HS-5 (cell line): ENCODE measurements at regions not wholly inside any gene's neighbourhood (a gene's known extent, or its start where the extent isn't known, plus 50 kb on each side); places are given as distances from the start of the nearest gene placed in this dataset.

Experiments used
- DNase-seq: peaks from one replicate; pipeline ENCODE4 v3.0.0-alpha.2; 2012; ENCODE audit warnings: low read depth

DNA sequence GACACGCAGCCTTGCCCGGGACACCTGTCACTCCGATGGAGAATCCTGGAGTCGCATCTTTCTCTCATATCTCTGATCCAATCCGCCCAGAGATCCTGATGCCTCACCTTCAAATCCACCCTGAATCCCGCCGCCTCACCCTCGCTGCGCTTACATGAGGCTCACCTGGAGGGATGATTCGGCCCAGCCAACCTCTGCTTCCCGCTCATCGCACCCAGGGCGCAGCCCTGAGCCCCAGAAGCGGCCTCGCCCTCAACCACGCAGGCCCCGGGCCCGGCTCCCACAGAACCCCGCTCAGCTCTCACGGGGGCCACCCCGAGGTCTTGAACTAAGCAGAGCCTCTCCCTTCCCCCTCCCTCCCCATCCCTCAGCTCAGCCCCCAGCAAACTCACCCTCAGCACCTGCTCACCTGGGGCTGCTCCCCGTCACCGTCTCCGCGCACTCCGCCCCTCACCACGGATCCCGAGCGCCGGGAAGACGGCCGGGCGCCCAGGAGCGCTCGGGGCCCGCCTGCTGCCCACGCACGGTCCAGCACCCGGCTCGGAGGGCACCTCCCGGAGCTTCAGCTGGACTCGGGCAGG is 160.0 kb downstream of the NDUFA10 start:
- DNase-seq = no peak

DNA sequence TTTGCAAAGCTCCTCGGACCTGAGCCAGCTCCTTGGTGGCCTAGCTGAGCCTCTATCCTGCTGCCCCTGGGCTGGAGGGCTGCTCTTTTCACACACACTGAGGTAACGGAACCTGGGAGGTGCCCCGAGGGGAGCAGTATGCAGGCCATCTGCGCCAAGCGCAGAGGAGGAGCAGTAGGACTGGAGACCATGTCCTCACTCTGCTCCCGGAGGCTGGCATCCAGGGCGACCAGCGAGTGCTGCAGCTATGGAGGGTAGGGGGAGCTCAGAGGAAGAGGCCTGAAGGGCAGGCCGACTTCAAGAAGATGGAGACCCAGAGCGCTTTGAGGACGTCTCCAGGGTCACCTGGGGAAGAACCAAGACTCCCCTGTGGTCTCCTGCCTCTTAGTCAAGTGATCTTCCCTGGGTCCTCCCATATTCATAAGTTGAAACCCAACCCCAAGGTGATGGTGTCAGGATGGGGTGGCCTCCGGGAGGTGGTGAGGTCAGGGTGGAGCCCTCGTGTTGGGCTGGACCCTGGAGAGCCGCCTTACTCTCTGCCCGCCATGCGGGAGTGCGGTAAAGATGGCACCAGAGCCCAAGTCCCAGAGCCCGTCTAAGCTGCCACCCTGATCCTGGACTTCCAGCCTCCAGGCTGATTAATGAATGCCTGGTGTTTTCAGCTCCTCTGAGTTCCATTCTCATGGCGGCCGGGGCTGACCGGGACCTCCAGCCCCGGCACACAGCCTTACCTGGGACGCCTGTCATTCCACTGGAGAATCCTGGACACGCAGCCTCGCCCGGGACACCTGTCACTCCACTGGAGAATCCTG is 160.7 kb downstream of the NDUFA10 start:
- no peak for DNase-seq

DNA sequence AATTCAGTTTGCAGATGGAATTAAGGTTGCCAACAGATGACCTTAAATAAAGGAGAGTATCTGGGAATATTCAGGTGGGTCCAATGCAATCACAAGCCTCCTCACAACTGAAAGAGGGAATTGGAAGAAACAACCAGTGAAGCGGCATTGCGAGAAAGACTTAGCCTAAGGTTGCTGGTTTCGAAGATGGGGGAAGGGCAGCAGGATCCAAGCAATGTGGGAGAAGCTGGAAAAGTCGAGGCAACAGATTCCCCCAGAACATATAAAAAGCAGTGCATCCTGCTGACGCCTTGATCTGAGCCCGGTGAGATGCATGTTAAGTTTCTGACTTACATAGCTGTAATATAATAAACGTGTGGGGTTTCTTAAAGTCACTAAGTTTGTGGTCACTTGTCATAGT is 162.5 kb downstream of the NDUFA10 start:
- DNase-seq = no peak

DNA sequence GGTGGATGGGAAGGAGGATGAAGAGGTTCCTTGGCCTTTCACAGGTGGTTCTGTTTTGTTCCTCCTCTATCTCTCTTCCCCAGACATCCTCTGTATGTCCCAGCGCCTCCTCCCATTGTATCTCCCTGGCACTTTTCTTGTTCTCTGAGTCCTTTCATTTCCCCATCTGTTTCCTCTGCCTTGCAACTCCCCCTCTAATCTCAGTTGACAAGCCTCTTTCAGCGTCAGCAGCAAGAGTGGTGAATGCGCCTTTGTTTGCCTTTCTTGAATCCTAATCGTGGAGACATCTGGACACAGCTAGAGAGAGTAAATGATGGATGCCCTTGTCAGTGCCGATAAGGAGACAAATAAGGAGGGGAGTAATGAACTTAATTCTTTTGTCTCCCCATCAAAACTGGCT is 167.0 kb downstream of the NDUFA10 start:
- DNase-seq = no peak

DNA sequence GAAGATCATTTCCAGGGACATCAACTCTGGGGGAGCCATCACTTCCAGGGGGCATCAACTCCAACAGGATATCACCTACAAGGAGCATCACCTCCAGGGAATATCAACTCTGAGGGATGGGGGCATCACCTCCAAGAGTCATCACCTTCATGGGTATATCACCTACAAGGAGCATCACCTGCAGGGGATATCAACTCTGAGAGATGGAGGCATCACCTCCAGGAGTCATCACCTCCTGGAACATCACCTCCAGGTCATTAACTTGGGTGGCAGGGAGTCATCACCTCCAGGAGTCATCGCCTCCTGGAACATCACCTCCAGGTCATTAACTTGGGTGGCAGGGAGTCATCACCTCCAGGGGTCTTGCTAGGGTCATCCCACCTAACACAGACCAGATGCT is 167.6 kb downstream of the NDUFA10 start:
- DNase-seq = no peak

DNA sequence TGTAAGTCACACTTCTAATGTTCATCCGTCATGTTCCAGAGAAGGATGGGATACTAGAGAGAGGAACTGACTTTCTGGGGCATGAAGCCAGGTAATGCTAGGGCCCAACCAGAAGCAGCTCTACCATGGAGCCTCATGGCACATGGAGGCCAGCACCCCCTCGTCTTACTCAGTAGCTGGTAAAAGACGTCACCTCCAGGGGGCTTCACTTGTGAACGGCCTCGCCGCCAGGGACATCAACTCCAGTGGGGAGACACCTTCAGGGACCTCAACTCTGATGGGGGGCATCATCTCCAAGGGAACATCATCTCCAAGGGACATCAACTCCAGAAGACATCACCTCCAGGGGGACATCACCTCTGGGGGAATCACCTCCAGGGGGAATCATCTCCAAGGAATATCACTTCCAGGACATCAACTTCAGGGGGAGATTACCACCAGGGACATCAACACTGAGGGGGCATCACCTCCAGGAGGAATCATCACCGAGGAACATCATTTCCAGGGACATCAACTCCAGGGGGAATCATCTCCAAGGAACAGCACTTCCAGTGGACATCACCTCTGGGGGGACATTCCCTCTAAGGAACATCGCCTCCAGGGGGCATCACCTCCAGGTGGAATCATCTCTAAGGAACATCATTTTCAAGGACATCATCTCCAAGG is 168.4 kb downstream of the NDUFA10 start:
- no peak for DNase-seq

DNA sequence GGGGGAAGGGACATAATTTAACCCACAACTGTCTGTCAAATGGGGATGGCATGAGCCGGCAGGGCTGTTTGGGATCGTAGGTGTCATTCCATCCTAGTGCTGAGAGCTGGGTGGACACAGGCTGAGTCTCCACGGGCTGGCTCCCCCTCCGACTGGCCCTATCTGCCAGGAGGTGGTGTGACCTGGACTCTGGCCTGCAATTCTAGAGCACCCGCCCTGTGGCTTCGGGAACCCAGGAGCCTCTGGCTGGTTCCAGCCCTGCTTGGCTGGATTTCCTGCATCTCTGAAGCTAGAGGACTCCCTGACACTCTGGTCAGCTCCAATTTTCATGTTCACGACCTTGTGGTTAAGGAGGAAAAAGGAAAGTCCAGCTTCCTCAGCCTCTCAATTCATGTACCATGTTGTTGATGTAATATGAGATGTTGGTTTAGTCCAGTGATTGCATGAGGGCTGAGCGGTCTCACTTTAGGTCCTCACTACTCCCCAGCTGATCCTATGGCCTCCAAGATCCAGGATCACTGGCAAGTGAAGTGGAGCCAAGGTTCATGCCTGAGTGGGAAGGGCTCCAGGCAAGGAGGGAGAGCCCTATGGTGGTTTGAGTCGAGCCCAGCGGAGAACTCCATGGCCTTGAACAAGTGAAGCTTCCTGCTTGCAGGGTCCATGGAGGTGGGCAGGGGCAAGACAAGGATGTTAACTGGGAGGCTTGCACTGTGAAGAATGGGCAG is 169.1 kb downstream of the NDUFA10 start:
- no peak for DNase-seq

DNA sequence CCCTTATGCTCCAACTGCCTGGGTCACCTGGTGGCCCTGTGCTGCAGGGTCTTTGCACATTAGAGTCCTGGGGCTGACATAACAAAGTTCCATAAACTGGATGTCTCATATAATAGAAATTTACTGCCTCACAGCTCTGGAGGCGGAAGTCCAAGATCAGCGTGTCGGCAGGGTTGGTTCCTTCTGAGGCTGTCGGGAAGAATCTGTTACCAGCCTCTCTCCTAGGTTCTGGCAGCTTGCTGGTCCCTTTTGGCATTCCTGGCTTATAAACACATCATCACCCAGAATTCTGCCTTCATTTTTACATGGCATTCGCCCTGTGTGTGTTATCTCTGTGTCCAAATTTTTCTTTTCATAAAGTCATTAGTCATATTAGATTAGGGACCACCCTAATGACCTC is 170.5 kb downstream of the NDUFA10 start:
- DNase-seq = no peak

DNA sequence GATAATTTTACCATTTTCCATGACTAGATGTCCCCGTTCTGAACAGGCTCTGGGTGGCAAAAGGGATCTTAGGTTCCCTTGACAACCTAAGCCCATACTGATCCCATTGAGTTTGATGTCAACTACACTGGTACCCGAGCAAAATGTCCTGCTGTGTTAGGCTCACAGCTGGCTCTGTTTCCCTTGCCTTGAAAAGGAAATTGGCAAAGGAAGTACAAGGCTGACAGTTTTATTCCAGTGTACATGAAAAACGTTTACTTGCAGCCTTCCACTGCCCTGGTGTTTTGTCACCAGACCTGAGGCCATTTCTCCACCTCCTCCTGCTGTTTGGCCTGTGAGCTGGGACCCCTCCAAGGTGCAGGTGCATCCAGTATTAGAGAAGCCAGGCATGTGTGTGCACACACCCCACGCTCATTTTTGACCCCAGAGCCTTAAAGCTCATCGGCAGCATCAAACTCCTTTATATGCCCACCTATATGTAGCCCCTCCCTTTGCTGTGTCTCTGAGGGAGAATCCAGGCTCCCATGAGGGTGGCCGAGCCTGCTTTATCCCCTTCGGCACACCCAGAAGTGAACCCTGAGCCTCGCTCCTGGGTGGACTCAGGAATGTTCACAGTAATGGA is 171.3 kb downstream of the NDUFA10 start:
- DNase-seq = no peak

DNA sequence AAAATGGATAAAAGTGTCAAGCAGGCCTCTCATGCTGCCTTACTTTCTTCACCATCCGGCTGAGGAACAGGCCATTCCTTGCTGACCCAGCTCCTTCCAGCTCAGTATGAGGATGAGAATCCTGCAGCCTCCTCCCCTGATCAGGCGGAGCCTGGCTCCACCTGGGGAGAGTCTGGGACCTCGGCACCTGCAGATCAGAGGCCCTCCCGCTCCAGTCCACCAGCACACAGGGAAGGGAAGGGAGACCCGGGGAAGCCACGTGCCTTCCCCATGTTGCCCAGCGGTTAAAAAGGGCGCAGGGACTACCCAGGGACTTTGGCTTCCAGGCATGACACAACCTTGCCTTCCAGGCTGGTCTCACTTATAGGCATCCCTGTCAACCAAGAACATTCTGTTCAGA is 172.0 kb downstream of the NDUFA10 start:
- no peak for DNase-seq

DNA sequence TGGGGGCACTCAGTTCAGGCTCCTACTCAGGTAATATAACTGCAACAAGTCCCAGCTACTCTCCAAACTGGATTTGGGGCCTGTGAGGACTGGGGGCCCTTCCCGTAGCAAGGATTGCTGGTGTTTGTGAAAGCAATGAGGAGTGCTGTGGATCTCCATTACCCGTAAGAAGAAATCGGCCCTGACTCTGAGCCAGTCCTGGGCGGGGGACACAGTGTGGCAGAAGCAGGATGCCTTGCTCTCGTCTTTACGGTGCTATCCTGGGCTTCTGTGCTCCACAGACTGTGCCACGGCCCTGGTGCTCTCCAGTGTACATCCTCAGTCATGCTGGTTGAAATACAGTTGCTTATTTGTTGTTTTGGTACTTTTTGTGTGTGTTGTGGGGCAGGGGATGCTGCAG is 172.9 kb downstream of the NDUFA10 start:
- no peak for DNase-seq

DNA sequence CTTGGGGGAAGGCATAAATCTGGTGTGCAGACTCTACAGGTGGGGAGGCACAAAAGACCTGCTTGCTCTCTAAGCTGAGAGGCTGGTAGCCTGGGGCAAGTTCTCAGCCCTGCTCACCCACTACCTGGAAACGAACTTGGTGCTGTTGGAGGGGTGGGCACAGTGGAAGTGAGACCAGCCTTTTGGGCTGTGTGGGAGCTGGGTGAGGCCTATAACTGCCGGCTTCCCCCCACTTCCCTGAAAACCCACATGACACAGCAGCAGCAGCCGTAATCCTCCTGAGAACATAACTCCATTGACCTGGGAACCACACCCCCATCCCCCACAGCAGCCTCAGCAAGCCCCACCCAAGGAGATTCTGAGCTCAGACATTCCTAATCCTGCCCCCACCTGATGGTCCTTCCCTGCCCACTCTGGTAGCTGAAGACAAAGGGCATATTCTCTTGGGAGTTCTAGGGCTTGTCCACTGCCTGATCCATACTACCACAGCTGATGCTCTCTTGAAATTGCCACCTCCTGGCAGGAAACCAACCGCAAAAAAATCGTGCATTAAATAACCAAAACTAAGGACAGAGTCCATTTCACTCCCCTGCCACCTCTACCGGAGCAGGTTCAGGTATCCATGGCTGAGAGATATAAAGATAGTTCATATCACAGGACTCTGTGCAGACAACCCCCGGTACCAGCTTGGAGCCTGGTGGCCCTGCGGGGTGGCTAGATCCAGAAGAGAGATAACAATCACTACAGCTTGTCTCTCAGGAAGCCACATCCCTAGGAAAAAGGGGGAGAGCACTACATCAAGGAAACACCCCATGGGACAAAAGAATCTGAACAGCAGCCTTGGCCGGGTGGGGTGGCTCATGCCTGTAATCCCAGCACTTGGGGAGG is 178.1 kb downstream of the NDUFA10 start:
- DNase-seq = no peak

DNA sequence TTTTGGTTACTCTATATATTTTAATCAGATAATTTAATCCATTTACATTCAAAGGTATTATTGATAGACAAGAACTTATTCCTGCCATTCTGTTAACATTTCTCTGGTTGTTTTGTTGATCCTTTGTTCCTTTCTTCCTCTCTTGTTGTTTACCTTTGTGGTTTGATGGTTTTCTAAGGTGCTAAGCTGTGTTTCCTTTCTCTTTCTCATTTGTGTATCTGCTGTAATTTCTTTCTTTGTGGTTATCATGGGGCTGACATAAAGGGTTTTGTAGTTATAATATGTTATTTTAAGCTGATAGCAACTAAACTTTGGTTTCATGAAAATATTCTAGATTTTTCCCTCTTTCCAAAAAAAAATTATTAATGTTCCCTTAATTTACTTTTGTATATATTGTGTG is 179.2 kb downstream of the NDUFA10 start:
- DNase-seq = no peak

DNA sequence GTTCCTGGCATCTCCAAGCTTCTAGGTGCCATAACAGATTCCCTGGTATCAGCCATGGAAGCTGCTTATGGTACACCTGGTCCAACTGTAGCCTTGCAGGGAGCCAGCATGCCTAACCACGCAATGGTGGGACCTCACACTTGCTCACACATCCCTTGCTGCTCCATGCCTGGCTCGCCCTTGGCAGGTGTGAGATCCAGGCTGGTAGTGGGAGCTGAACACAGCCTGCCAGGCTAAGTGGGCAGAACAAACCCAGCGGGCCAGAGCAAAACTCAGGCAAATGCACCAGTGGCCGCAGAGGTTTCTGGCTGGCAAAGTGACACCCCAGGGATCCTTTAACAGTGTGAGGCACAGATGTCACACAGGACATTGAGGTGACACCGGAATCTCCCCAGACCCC is 185.8 kb downstream of the NDUFA10 start:
- no peak for DNase-seq

DNA sequence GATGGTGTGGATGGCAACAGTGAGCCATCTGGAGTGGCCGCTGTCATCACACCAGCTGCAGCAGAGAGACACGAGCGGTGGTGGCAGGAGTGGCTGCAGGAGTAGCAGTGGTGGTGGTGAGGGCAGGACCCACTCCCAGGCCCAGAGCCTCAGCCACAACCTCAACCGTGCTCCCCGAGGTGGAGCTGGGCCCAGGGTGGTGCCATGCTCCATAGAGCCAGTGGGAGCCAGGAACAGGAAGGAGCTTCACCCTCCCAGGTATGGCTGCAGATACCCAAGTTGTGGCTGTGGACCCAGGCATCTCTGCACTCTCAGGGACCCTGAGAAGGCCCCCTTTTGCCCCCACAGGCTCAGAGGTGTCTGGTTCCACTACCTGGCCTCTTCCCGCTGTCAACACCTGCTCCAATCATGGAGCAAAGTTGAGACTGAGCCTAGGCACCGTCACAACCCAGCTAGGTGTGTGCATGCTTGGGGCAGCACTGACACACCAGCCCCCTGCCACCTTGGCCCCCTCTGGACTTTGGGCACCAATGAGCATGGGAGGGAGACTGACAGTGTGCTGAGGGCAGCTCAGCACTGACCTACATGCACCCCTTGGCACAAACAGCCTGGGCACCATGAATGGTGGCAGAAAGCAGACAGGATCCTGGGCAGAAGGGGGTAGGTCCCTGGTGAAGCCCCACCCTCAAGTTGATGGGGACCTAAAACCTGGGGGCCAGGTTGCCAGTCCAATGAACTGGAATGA is 188.9 kb downstream of the NDUFA10 start:
- DNase-seq = no peak

DNA sequence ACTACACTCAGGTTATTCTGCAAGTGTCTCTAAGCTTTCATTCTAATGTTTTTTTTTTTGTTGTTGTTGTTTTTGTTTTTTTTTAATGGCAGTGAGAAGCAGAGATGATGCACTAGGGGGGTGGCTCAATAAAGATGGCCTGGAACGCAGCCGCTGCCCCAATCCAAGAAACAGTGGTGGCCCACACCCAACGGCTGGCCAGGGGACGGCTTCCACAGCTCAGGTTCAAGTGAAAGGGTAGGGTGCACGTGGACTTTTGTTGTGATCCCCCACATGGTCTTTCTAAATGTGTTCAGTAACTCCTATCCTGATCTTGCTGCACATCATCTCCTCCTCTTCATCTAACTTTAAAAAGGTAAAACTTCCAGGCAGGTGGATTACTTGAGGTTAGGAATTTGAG is 190.1 kb downstream of the NDUFA10 start:
- DNase-seq = no peak

DNA sequence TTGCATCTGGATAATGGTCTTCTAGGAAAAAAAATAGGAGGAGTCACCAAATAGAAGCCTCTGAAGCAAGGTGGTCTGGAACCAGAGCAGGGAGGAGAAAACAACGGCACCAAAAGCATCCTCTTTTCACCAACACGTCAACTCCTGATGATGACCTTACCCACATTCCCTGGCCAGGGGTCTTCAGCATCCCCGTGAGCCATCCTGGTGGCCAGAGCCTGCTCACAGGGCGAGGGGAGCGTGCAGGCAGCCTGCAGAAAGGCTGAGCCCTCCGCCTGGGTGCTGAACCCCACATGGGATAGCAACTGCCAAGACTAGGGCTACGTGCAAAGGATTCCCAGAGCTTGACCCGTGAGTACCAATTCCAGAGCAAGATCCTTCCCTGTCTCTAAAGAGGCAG is 191.0 kb downstream of the NDUFA10 start:
- no peak for DNase-seq

DNA sequence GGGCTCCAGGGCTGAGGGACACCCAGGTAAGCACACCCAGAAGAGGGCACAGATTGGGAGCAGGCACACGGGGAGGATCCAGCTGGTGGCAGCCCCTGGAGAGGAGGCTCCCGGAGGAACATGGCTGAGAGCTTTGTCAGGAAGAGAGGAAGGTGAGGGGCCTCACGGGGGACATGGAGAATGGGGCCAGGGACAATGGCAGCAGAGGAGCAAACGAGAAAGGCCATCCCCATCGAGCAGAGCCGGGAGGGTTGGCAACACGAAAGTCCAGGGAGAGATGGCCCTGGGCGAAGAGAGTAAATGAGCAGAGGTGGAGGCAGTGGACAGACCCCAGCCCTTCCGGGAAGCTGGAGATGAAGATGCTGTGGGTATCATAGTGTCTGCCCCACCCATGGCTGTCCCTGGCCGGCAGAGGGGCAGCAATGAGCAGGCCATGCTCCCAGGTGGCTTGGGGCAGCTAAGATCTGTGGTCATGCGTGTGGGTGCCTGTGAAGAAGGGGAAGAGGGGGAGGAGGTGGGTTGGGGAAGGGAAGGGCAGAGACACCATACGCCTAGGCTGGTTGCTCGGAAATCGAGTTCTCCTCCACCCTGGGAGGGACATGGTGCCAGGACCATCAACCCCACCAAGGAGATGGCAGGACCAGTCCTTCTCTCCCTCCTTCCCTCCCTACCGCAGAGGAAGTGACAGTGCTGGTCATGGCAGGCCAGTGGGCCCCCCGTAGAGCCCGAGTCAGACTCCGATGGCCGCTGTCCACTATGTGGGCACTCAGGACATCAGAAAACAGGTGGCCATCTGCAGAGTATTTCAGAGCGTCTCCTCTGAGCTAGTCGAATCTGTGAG is 191.7 kb downstream of the NDUFA10 start:
- DNase-seq = no peak

DNA sequence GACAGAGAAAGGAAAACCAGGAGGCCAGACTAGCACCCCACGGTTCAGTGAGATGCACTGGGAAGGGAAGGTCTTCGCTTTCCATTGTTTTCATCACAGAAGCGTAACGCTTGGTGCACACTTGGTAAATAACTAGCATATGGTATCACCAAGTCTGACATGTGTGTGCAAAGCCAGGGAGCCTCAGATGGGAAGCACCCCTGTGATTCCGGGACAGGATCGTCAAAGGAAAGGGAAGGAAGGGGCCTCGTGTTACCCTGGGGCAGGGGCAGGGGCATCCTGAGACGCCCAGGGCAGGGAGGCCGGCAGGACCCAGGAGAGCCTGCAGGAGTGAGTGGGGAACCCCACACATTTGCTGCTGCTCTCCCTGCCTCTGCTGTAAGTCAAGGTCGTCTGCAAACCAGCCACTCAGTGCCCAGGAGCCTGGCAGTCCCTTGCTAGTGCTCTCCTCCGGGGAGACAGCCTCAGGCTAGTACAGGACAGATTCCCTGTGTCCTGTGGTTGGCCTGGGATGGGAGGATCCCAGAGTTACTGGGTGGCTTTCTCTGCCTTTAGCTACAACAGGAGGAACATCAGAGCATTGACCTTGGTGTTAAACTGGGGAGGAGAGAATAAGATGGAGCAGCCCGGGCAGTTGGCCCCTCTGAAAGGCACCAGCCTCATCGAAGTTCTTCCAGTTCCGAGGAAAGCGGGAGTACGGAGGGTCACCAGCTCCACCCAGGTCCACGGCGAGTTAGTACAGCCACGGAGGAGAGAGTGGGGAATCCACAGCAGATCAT is 192.5 kb downstream of the NDUFA10 start:
- DNase-seq = no peak
